Activated T-cell treated with anti-CD3 and anti-CD28 coated beads, Interleukin-2, amount 50 U/mL, for 48 hours (primary cell): ENCODE measurements at regions not wholly inside any gene's neighbourhood (a gene's known extent, or its start where the extent isn't known, plus 50 kb on each side); places are given as distances from the start of the nearest gene placed in this dataset.

Experiments
- DNase-seq, 2 experiments: peaks; one replicate each; pipeline ENCODE4 v3.0.0-alpha.2; 2020

DNA sequence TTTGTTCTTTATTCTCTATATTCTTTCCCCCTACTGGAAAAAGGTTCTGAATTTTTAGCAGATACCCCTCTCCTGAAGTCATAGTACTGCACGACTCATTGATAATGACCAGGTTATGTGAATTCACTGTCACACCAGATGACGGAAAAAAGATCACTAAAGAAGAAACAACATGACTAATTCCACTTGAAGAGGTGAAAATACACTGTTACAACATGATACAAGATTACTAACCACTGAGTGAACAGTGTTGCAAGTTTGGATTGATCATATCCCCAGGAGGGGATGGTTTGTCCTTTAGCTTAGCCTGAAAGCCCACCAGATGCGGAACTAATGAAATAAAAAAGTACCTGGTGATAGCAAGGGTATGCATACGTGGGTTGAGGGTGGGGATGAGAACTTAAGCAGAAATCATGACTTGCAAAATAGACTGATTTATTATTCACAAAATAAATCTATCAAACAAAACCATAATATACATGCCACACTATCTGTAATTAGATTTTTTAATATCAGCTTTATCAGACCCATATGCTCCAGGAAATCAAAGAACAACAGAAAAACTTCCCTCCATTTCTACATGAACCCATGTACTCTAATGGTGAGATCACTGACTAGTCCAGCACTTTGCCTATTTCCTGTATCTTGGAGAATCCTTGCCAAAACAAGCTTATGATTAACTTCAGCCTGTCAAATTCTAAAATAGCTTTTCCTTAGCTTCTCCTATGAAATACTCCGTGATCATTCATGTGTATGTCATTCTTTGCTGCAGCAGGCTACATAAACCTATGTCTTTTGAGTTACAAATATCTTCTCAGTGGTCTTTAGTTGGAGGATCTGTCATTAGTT lies 257.4 kb upstream of the AGA start:
- DNase-seq, result no peak

DNA sequence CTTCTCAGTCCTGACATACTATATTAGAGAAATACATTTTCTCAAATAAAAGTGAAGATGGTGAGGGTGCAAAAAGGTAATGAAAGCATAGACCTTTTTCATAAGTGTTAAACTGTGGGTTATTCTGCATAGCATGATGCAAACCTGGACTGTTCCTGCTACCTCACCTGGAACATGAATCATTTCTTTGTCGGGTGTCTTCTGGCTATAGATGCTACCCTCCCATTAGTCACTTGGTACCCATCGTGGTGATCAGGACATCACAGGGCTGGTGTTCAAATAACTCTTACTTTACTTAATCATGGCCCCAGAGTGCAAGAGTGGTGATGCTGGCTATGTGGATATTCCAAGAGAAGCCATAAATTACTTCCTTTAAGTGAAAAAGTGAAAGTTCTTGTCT lies 264.7 kb upstream of the AGA start:
- DNase-seq, result no peak

DNA sequence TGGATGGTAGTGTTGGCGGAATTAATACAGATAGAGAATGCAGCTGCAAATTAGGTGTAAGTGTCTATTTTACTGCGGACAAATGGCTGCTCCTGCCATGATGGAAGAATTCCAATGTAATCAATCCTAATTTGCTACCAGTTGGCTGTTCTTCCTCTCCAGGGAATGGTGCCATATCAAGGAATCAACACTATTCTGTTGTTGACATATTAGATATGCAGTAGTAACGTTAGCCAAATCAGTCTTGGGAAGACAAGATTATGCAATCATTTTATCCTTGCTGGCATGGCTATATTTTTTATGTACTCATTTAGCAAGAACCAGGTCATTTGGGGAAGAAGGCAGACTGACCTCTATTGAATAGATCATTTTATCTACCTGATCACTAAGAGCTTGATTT lies 271.2 kb upstream of the AGA start:
- DNase-seq, result no peak

DNA sequence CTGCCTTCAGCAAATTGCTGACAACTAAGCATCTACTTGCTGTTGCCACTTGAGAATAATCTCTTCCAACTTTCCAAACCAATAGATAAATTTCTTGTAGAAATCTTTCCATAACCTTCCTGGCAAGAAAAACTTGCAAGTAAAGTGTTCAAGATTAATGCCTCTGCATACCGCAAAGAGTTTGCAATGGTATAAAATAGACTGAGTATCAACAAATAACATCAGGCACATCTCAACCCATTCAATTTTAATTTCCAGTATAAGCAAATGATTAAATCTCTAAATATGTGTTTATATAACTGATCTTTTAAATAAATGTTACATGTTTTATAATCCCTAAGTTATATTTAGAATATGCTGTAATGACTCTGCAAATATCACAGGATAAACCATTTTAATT lies 275.2 kb upstream of the AGA start:
- DNase-seq, result no peak

DNA sequence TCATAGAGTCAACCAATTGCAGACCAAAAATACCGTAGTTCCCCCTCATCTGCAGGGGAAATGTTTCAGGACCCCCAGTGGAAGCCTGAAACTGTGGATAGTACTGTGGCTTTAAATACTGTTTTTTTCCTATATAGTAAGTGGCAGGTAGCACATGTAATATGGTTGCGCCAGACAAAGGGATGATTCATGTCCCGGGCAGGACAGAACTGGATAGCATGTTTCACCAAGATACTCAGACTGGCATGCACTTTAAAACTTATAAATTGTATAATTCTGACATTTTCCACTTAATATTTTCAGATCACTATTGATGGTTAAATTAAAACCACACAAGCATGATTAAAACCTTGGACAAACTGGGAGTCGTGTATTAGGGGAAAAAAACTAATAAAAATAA lies 276.3 kb upstream of the AGA start:
- no peak for DNase-seq

DNA sequence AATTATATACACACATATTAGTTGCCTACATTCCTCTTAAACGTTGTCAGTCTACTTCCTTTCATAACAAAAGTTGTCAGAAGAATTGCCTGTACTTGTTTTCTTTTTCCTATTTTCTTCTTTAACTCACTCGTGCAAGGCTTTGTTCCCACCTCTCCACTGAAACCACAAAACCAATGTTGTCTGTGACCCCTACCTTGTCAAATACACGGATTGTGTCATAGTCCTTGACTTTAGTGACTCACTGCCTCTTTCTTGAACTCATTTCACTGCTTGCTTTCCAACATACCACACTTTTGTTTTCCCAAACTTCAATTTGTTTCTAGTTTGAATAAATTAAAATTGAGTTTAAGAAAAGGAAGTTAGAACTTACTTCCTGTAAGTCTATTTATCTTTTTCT lies 283.9 kb upstream of the AGA start:
- DNase-seq, result no peak

DNA sequence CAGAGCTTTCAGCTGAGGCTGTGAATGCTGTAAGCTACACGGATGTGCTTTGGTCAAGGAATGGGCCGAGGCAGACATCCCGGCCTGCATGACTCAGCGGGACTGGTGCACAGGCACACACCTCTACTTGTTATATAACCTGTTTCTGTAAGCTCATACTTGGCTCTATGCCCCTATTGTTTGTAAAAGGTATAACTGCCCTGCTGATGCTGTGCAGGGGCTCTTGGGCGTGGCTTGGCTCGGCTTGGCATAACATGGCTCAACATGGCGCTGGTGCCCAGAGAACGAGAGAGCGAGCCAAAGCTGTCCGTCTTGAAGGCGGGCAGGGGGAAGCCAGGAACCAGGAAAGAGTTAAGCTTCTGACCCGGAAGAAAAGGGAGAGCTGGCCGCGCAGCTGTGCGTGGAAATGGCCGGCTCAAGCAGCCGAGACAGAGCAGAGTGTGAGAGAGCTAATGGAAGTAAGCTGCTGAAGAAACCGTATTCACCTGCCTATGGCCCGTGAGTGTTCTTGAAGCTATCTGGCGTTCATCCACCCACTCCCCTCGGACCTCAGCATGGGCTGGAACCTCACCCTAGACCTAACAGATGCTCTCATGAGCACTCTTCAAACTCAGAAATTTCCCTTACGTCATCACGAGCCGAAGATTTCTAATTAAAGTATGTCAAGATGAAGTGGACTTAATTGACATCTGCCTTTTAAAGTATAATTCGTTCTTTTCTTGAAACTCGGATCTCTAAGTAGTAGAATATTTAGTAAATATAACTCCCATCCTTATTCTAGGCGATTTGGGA lies 286.3 kb upstream of the AGA start:
- DNase-seq, result no peak

DNA sequence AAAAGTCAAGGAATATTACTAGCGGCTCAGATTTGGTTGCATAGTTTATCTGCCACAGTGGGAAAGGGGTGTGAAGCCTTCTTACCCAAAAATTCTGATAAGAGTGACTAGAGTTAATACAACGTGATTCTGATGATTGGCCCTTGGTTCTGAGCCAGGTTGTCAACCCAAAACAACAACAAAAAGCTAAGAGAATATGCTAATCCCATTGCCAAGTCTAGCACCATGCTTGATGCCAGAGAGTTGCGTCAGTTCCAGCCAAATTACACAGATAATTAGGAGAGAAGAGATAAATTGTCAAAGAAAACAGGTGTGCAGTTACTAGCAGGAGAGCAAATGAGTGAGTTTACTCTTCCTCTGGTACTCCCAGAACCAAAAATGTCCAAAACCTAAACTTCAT lies 287.4 kb upstream of the AGA start:
- DNase-seq, result no peak

DNA sequence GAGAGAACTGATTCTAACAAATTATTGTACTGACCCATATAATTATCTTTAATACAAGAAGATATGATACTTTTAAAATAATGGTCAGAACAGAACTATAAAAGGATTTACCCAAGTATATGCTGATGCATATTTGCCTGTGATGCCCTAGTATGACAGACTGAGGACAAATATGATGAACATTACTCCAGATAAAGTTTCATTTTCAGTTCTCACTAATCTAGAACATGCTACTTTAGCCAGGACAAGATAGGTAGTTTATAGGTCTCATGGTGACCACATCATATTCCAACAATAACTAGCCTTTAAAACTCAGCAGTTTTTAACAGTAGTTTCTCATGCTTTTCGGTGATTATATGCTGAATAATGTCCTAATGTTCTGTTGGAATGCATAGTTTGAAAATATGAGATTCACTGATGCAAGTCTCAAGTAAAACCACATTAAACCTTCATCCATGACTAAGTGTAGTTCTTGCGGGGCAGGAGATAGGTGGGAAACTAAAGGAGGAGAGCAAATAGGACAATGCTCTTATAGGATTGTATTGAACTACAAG lies 295.2 kb upstream of the AGA start:
- DNase-seq, result no peak

DNA sequence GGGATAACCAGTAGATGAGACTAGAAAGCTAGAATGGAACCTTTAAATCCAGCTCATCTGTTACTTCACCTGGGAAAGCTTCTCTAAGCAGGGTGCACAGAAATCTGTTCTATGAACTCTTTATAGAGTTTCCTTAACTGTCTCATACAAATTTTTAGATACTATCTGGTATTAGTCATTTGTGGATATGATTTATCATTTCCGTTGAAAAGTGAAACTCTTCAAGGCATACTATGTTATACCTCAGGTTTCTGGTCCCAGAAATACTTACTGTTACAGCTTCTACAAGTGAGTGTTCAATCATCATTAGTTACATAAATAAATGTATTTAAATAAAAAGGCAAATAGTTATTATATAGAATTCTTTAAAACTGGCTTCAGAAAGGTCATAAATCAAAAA lies 298.3 kb upstream of the AGA start:
- DNase-seq, result no peak

DNA sequence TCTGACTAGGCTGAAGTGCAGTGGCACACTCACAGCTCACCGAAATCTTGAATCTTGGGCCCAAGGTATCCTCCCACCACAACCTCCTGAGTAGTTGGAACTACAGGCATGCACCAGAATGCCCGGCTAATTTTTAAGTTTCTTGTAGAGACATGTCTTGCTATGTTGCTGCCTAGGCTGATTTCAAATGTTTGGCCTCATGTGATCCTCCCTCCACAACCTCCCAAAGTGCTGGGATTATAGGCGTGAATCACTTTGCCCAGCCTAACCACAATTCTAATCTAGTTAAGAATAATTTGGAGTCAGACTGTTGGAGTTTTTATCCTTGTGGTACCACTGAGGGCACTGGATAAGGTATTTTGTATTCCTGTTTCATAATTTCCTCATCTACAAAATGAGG lies 317.5 kb upstream of the AGA start:
- no peak for DNase-seq

DNA sequence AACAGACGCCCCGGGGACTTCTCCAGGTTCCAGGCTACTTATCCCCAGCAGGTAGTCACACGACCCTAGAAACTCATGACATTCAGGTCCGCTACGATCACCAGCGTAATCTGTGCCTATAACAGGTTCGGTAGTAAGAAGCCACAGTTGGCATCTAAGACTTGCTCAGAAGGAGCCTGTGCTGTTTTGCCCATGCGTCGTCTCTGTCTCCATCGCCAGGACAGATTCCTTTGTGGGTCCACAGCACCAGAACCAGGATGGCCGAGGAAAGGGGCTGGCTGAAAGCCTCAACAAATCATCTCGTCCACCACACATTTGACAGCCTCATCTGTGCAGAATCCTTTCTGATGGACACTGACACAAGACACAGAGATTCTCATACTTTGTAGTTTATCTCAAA lies 319.5 kb upstream of the AGA start:
- DNase-seq, result no peak

DNA sequence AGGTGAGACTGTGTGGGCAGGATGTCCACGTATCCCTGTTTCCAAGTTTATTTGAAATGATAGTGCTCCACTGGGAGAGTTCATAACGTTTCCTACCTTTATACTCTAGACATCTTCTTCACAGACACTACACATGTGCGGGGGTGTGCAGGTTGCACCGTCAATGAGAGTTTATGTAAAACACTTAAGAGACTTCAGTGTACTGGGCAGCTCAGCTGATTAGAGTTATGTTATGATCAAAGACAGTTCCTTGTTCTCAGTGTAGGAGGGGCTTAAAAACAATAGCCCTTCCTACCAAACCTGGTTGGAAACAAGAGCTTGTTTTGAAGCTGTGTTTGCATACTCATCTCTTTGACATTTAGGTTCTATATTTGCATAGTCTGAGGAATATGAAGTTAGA lies 326.9 kb upstream of the AGA start:
- no peak for DNase-seq

DNA sequence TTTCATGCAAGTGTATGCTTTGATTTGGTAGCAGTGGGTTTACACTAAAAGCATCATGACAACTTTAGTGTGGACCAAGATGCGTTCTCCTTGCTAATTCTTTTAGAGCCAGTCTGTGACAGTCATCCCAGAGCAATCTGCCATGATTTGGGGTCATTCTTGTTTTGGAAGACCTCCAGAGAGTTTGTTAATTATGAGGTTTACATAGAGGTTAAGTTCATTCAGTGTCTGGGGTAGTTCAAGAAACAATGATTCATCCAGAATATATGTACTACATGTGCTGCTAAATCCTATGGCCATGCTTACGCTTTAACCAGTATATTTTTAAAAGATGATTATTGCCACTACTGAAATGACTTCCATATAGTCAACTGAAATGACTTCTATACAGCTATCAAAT lies 328.5 kb upstream of the AGA start:
- DNase-seq, result no peak

DNA sequence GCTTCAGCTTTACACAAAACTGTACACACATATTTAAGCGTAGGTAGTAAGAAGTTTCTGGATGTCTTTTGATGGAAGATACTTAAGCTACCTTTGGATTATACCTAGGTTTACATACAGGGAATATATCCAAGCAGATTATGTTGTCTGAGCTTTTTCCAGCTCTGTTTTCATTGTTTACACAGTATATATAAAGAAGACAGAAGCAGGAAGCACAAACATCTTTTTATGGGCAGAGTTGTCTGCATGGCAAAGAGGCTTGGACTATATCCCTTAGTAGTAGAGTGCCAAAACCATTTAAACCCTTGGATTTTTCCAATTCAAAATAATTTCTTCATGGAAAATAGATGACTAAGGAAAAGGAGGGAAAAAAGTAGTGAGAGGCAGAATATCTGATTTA lies 329.4 kb upstream of the AGA start:
- no peak for DNase-seq

DNA sequence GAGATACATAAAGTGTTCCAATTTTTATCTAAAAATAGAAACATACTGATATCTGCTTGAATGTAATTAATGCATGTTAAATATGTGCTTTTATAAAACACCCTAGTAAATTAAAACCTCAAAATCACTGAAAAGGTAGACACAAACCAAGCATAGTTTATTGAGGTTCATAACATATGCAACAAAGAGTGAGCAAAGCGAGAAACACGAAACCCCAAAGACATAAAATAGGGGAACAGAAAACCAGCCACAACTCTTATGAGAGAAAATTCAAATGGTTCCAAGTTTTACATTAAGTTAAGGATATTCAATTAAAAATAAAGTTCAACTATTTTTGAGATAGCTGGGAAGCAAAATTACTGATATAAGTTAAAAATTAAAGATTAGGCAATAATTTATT lies 336.4 kb upstream of the AGA start:
- no peak for DNase-seq

DNA sequence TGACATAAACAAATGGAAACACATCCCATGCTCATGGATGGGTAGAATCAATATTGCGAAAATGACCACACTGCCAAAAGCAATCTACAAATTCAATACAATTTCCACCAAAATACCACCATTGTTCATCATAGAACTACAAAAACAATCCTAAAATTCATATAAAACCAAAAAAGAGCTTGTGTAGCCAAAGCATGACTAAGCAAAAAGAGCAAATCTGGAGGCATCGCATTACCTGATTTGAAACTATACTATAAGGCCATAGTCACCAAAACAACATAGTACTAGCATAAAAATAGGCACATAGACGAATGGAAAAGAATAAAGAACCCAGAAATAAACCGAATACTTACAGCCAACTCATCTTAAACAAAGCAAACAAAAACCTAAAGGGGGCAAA lies 342.8 kb upstream of the AGA start:
- DNase-seq, result no peak

DNA sequence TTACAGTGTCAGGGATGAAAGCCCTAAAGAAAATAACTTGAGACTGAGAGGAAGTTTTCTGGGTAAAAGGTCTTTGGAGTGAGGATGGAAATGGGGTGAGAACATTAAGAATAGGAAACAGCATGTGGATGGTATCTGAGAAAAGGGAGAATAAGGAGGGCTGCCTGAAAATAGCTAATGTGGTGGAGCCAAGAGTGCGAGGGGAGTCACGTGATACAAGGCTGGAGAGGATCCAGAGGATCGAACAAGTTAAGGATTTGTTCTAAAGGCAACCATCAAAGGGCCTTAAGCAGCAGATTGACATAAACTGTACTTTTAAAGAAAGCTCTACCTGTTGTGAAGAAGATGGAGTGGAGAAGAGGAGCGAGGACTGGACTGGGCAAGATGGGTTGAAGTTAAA lies 347.4 kb upstream of the AGA start:
- DNase-seq, result no peak

DNA sequence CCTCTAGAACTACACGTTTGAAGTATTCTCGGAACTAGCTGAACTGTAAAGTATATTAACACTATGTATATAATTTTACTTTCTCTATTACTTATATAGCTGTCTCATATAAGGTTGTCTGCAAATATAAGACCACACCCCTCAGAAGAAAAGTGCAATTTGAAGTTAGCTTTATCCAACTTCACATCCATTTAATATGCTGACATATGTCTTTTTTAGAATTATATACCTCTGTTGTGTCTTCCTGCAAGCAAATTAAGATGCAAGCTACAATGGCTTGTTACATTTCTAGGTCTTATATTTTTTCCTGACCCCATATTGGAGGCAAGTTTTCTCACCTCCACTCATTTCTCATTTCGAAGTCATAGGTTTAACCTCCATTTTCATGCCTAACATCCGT lies 349.0 kb upstream of the AGA start:
- DNase-seq, result no peak

DNA sequence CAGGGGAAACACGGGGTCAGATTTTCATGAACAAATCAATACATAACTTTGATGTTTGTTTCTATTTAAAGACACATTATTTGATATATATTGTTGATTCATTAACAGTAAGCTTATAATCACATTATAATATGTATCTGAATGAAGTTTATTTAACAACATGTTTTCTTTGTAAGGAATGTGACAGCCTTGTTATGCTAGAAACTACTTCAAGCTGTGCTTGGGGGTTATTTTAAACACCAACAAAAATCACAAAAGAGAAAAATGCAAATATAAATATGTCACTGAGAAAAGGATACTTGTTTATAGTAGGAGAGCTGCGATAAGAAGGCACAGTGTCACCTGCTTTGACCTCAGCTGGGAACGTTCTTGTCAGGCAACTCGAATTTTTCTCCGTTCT lies 354.6 kb upstream of the AGA start:
- no peak for DNase-seq

DNA sequence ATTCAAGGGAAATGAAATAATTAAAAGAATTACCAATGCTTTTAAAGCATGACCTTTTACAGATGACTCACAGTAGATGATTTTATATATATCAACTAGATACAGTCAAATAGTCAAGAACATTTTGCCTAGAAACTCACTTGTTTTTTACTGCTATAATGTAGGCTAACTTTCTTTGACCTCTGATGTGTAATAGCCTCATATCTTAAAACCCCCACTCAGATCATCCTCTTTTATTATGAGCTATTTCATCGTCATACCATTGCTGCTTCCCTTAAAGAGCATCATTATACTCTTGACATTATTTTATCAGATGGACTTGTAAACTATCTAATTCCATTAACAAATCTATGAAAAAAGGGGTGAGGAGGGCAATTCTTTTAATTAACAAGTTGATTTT lies 355.9 kb upstream of the AGA start:
- no peak for DNase-seq

DNA sequence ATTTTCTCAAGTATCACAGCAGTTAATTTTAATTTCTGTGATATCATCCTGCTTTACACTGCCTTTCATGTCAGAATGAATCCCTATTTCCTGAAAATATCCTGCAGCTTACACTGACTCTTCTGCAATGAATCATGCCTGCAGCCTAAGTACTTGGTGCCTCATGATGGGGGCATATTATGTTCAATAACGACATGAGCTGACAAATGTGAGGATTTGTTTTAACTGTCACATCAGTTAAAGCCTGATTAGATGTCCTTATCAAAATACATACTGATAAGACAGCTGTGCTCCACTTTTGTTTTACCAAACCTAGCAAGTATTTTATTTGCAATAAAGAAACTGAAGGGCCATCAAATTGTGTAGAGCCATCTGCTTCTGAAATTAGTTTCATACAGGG lies 359.9 kb upstream of the AGA start:
- no peak for DNase-seq

DNA sequence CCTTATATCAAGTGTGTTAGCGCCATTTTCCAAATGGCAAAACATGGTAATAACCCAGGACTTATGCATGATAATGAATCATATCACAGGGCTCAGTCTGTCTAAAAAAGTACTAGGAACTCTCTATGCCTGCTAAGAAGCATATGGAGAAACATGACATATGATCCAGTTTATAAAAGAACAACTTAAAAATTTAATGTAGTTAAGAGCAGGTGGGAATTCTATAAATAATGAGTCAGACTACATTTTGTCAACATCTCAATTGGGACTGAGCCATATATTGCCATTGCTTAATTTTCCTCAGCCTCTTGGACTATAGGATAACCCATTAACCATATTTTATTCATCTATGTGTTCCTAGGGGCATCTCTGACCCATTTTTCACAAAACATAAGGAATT lies 360.4 kb upstream of the AGA start:
- DNase-seq, result no peak

DNA sequence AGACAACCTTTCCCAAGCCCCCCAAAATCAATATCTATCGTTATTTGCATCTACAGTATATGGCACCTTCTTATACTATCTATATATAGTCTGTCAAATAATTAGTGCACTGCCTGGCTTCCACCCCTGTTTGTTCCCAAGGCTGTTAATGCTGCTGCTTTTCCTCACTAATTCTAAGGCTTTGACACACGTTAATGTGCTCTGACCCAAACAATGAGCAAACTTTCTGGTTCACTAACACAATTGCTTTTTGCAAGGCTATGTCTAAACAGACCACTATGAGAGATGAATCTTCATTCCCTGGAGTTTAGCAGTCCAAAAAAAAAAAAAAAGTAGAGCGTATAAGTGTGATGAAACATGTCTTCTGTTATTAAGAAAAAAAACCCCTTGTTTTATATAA lies 360.9 kb upstream of the AGA start:
- DNase-seq, result no peak
